ENCODE measurements at regions not wholly inside any gene's neighbourhood (a gene's known extent, or its start where the extent isn't known, plus 50 kb on each side); places are given as distances from the start of the nearest gene placed in this dataset.

GRCh38 chrX:63430026-63430425 lies 78.9 kb upstream of the SPIN4 start:
- TF ChIP-seq CTCF (IDR thresholded peaks at IDR 0.05) (no peak), POLR2A (IDR thresholded peaks at IDR 0.05) (no peak)

Measured in thyroid gland (tissue), 4 donors.